Epithelial cell of proximal tubule (primary cell): ENCODE measurements at regions not wholly inside any gene's neighbourhood (a gene's known extent, or its start where the extent isn't known, plus 50 kb on each side); places are given as distances from the start of the nearest gene placed in this dataset.

ENCODE experiments used
- DNase-seq: peaks from one replicate; pipeline ENCODE4 v3.0.0-alpha.2; 2011; ENCODE audit warnings: low read depth
- H3K4me3 ChIP-seq: 2 replicates; pipeline ENCODE4 v1.5.1; 2011; ENCODE audit warnings: low read depth, mild to moderate bottlenecking, low read length
- CTCF ChIP-seq: conservative IDR thresholded peaks from 2 replicates; pipeline ENCODE4 v1.5.1; 2012; ENCODE audit warnings: low read depth, mild to moderate bottlenecking, low read length

GRCh38 chr22:26902401-26903029 is 245.1 kb downstream of the MIAT start:
- no peak for DNase-seq

GRCh38 chr22:26903030-26903856 is 245.9 kb downstream of the MIAT start:
- TF ChIP-seq CTCF, result no peak
- no peak for DNase-seq
- H3K4me3 ChIP-seq, result no peak overlapping the region

More at GRCh38 chr22:26902401-26903029, 245.1 kb downstream of the MIAT start:
- no peak overlapping the region for H3K4me3 ChIP-seq
- TF ChIP-seq CTCF, result no peak

GRCh38 chr22:26904483-26904882 is 247.1 kb downstream of the MIAT start:
- TF ChIP-seq CTCF, result no peak
- no peak overlapping the region for H3K4me3 ChIP-seq
- no peak for DNase-seq

- TF ChIP-seq CTCF, result no peak
- no peak for DNase-seq
- no peak overlapping the region for H3K4me3 ChIP-seq
Measured at GRCh38 chr22:26905076-26905475, 247.7 kb downstream of the MIAT start.

- H3K4me3 ChIP-seq, result no peak overlapping the region
- no peak for TF ChIP-seq CTCF
- no peak for DNase-seq
Measured at GRCh38 chr22:26905640-26906039, 248.3 kb downstream of the MIAT start.

- no peak for DNase-seq
- no peak overlapping the region for H3K4me3 ChIP-seq
- no peak for TF ChIP-seq CTCF
Measured at GRCh38 chr22:26906464-26906863, 249.1 kb downstream of the MIAT start.
